ENCODE measurements at regions not wholly inside any gene's neighbourhood (a gene's known extent, or its start where the extent isn't known, plus 50 kb on each side); places are given as distances from the start of the nearest gene placed in this dataset.
A peak's percentile ranks its signal among the peaks of the same experiment; 100 is the strongest.
"Not testable (repeated sequence)": the region's sequence is repeated elsewhere in the genome, so short reads cannot be mapped to it uniquely, and the experiment has no call there.

- no peak for DNase-seq
These were observed 111.5 kb downstream of the NPTX2 start for GRCh38 chr7:98728555-98728954.

GRCh38 chr7:98729121-98729520 lies 112.0 kb downstream of the NPTX2 start:
- no peak for DNase-seq

GRCh38 chr7:98730326-98730725 lies 113.2 kb downstream of the NPTX2 start:
- DNase-seq: no peak

DNA sequence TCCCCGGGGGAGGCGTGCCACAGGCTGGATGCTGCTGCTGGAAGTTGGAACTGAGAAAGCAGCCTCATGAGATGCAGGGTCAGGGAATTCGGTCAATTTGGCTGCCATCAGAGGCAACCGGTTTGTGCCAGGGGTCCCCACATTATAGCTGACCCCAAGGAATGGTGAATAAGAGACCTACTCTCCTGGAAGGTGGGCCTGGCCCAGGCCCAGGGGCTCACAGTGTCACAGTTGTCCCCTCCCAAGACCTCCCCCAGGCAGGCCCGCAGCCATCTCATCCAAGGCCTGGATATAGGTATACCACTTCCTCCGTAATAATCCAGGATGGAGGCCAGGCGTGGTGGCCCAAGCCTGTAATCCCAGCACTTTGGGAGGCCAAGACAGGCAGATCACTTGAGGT lies 114.6 kb downstream of the NPTX2 start:
- DNase-seq: no peak

DNA sequence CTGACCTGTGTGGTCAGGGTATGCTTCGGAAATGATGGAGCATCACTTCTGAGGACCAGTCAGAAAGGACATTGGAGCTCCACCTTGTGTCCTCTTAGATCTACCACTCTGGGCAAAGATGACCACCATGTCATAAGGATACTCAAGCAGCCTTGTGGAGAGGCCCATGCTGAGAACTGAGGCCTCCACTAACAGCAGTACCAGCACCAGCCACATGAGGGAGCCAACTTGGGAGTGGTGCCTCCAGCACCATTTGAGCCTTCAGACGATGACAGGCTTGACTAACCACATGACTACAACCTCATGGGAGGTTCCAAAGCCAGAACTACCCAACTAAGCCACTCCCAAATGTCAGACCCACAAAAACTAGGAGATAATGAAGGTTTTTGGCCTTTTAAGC lies 116.0 kb downstream of the NPTX2 start:
- DNase-seq: peak; percentile 80

DNA sequence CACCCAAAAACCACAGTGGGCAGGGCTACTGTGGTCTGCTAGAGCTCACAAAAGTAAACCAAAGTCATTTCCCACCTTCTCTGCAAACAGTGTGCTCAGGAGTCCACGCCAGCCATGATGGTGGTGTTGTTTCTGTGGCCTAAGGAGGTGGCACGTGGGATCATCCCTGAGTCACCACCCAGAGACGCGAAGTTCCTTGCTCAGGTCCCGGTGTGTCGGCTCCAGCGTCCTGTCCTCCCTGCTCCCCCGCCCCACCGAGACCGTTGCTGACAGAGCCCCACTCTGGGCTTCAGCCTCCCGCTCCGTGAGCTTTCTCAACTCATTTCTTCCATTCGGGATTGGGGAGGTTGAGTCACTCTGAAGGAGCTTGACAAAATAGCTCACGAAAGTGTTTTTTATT lies 118.7 kb downstream of the NPTX2 start:
- DNase-seq: no peak

DNA sequence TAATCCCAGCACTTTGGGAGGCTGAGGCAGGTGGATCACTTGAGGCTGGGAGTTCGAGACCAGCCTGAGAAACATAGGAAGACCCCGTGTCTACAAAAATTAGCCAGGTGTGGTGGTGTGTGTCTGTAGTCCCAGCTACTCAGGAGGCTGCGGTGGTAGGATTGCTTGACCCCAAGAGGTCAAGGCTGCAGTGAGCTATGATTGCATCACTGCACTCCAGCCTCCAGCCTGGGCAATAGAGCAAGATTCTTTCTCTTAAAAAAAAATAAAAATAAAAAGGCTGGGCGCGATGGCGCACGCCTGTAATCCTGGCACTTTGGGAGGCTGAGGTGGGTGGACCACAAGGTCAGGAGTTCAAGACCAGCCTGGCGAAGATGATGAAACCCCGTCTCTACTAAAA lies 119.4 kb downstream of the NPTX2 start:
- not testable (repeated sequence) for DNase-seq

GRCh38 chr7:98737176-98737575 lies 120.1 kb downstream of the NPTX2 start:
- no peak for DNase-seq

- DNase-seq: no peak
These were observed 123.6 kb downstream of the NPTX2 start for GRCh38 chr7:98740643-98741042.

- peak; percentile 78 for DNase-seq
These were observed 124.0 kb downstream of the TMEM130 start for GRCh38 chr7:98745722-98746318.

GRCh38 chr7:98748090-98748489 lies 121.7 kb downstream of the TMEM130 start:
- no peak for DNase-seq

- no peak for DNase-seq
These were observed 116.6 kb downstream of the TMEM130 start for GRCh38 chr7:98753176-98753575.

GRCh38 chr7:98753989-98754479 lies 115.8 kb downstream of the TMEM130 start:
- no peak for DNase-seq

GRCh38 chr7:98755138-98755898 lies 114.5 kb downstream of the TMEM130 start:
- DNase-seq: no peak

- DNase-seq: no peak
These were observed 111.7 kb downstream of the TMEM130 start for GRCh38 chr7:98758157-98758556.

- no peak for DNase-seq
These were observed 109.6 kb downstream of the TMEM130 start for GRCh38 chr7:98760201-98760651.

GRCh38 chr7:98761225-98761624 lies 108.6 kb downstream of the TMEM130 start:
- DNase-seq: no peak

DNA sequence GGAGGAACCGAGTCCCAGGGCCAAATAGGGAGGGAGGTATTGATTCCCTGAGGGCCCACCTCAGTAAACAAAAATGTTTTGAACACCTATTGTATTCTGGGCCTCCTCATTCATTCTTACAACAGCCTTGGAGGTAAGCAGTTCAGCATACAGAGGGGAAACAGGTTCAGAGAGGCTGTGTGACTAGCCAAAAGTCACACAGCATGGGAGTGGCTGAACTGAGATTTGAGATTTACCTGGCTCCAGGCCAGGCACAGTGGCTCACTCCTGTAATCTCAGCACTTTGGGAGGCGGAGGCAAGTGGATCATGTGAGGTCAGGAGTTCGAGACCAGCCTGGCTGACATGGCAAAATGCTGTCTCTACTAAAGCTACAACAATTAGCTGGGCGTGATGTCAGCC lies 107.2 kb downstream of the TMEM130 start:
- no peak for DNase-seq

GRCh38 chr7:98763441-98763840 lies 106.4 kb downstream of the TMEM130 start:
- DNase-seq: no peak

DNA sequence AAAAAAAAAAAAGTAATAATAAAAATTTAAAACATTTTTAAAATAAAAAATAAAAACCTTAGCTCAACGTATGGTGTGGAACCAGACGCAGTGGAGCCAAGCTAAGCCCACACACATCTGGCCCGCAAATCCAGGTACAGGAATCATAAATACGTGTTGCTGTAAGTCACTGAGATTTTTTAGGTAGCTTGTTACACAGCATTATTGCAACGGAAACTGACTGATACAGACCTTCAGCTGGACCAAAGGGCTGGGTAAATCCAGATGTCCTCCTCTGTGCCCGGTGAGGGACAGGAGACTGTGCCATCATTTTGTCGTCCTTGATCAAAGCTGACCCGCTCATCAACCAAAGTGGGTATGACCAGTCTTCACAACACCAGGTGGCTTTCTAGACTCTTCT lies 104.9 kb downstream of the TMEM130 start:
- DNase-seq: no peak

DNA sequence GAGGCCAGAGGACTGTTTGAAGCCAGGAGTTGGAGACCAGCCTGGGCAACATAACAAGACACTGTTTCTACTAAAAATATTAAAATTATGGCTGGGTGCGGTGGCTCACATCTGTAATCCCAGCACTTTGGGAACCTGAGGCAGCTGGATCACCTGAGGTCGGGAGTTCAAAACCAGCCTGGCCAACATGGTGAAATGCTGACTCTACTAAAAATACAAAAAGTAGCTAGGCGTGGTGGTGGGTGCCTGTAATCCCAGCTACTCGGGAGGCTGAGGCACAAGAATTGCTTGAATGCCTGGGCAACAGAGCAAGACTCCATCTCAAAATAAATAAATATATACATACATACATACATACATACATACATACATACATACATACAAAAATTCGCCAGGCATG lies 99.7 kb downstream of the TMEM130 start:
- not testable (repeated sequence) for DNase-seq

- no peak for DNase-seq
These were observed 98.3 kb downstream of the TMEM130 start for GRCh38 chr7:98771519-98771918.

GRCh38 chr7:98771941-98772603 lies 97.7 kb downstream of the TMEM130 start:
- DNase-seq: no peak

- no peak for DNase-seq
These were observed 94.9 kb downstream of the TMEM130 start for GRCh38 chr7:98774884-98775283.

Data from activated CD4-positive, alpha-beta T cell treated with anti-CD3 and anti-CD28 coated beads, Interleukin-2, Interleukin-6, amounts not matched to agents 100 ng/mL and 50 ng/mL, durations not matched to agents 16 hours and 8 hours (primary cell).